ENCODE measurements at regions not wholly inside any gene's neighbourhood (a gene's known extent, or its start where the extent isn't known, plus 50 kb on each side); places are given as distances from the start of the nearest gene placed in this dataset.

- no peak for TF ChIP-seq SMAD1 (CRISPR knock-in tag; IDR thresholded peaks at IDR 0.05; ENCODE audit: borderline replicate concordance, low read depth)
- TF ChIP-seq SIN3A (IDR thresholded peaks at IDR 0.05; ENCODE audit: borderline replicate concordance, low read depth, low read length): no peak
- TF ChIP-seq, protein P1, sequence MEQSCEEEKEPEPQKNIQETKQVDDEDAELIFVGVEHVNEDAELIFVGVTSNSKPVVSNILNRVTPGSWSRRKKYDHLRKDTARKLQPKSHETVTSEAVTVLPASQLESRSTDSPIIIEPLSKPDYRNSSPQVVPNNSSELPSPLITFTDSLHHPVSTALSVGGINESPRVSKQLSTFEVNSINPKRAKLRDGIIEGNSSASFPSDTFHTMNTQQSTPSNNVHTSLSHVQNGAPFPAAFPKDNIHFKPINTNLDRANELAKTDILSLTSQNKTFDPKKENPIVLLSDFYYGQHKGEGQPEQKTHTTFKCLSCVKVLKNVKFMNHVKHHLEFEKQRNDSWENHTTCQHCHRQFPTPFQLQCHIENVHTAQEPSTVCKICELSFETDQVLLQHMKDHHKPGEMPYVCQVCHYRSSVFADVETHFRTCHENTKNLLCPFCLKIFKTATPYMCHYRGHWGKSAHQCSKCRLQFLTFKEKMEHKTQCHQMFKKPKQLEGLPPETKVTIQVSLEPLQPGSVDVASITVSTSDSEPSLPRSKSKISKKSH (CRISPR knock-in tag; IDR thresholded peaks at IDR 0.05; ENCODE audit: borderline replicate concordance): no peak
- no peak for TF ChIP-seq HNF1A (IDR thresholded peaks at IDR 0.05; ENCODE audit: low read depth)
- no peak for TF ChIP-seq HNF1A (CRISPR knock-in tag; IDR thresholded peaks at IDR 0.05; ENCODE audit: borderline replicate concordance)
- no peak for TF ChIP-seq ZFAT (CRISPR knock-in tag; conservative IDR thresholded peaks at IDR 0.05)
- TF ChIP-seq, protein P2, sequence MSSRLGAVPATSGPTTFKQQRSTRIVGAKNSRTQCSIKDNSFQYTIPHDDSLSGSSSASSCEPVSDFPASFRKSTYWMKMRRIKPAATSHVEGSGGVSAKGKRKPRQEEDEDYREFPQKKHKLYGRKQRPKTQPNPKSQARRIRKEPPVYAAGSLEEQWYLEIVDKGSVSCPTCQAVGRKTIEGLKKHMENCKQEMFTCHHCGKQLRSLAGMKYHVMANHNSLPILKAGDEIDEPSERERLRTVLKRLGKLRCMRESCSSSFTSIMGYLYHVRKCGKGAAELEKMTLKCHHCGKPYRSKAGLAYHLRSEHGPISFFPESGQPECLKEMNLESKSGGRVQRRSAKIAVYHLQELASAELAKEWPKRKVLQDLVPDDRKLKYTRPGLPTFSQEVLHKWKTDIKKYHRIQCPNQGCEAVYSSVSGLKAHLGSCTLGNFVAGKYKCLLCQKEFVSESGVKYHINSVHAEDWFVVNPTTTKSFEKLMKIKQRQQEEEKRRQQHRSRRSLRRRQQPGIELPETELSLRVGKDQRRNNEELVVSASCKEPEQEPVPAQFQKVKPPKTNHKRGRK (CRISPR knock-in tag; IDR thresholded peaks at IDR 0.05): no peak
- no peak for TF ChIP-seq ERF (CRISPR knock-in tag; IDR thresholded peaks at IDR 0.05)
- no peak for TF ChIP-seq ZNF639 (CRISPR knock-in tag; conservative IDR thresholded peaks at IDR 0.05)
- TF ChIP-seq SMARCC2 (IDR thresholded peaks at IDR 0.05): no peak
Measured at GRCh38 chr13:47337781-47338507, 441.1 kb upstream of the HTR2A start.

All from HepG2 (cell line).